Sigmoid colon (tissue), 6 donors: ENCODE measurements at regions not wholly inside any gene's neighbourhood (a gene's known extent, or its start where the extent isn't known, plus 50 kb on each side); places are given as distances from the start of the nearest gene placed in this dataset.

Experiments
- DNase-seq: peaks from one replicate; pipeline ENCODE4 v3.0.0-alpha.2; 2019
- H3K27ac ChIP-seq, 4 donors: fragments of 200-600 bp; sonication (generic); one replicate each; pipeline ENCODE4 v1.5.1; 2016 to 2019; ENCODE audit warnings: mild to moderate bottlenecking in 1 of 4
- H3K27me3 ChIP-seq, 3 donors: fragments of 200-600 bp; sonication (generic); one replicate each; pipeline ENCODE4 v1.5.1; 2019; ENCODE audit warnings: mild to moderate bottlenecking in 1 of 3
- H3K36me3 ChIP-seq, 4 donors: fragments of 200-600 bp; sonication (generic); one replicate each; pipeline ENCODE4 v1.5.1; 2016 to 2019
- H3K4me1 ChIP-seq, 4 donors: fragments of 200-600 bp; sonication (generic); one replicate each; pipeline ENCODE4 v1.5.1; 2017 to 2019
- H3K4me3 ChIP-seq, 4 donors: fragments of 200-600 bp; sonication (generic); one replicate each; pipeline ENCODE4 v1.5.1; 2017 to 2019; ENCODE audit warnings: mild to moderate bottlenecking in 2 of 4, moderate library complexity in 1 of 4
- H3K9me3 ChIP-seq, 4 donors: fragments of 200-600 bp in 3 of 4; sonication (generic) in 3 of 4; one replicate each; pipeline versions ENCODE4 v1.5.1 to v1.6.1; 2013 to 2019
- EP300 ChIP-seq, 4 donors: sonication (generic); formaldehyde crosslinking; IDR thresholded peaks; one replicate each; pipeline ENCODE4 v1.6.1; 2017; ENCODE audit warnings: antibody characterized with exemption in 4 of 4
- POLR2A ChIP-seq, 2 donors: fragments of 450-650 bp; IDR thresholded peaks; one replicate each; pipeline ENCODE4 v1.6.1; 2016; ENCODE audit warnings: antibody characterized with exemption in 2 of 2, mild to moderate bottlenecking in 2 of 2, moderate library complexity in 2 of 2
- POLR2AphosphoS5 ChIP-seq, 4 donors: sonication (generic); formaldehyde crosslinking; IDR thresholded peaks; one replicate each; pipeline ENCODE4 v1.6.1; 2017; ENCODE audit warnings: antibody characterized with exemption in 4 of 4
- WGBS, 2 donors: extraction: QIAGEN DNeasy Blood & Tissue Kit; methylation state at CpG; one replicate each; pipeline ENCODE4 v1.1.7; 2013; 5-methylcytosine and 5-hydroxymethylcytosine counted together
- intact Hi-C: fragments of 100-400 bp; cut with DNase I; formaldehyde crosslinking; loops from one replicate; pipeline ENCODE4 v1.15.1; 2023
- TF ChIP-seq, protein P1 (sequence below), 4 experiments: fragments of 450-650 bp in 3 of 4; fragments of 200-600 bp in 1 of 4; IDR thresholded peaks; one replicate each; pipeline ENCODE4 v1.5.1; 2016 to 2019; ENCODE audit warnings: antibody characterized with exemption in 4 of 4, mild to moderate bottlenecking in 3 of 4, moderate library complexity in 2 of 4
- donor health status: healthy with polysubstance abuse.
- donor health status: healthy.

DNA sequence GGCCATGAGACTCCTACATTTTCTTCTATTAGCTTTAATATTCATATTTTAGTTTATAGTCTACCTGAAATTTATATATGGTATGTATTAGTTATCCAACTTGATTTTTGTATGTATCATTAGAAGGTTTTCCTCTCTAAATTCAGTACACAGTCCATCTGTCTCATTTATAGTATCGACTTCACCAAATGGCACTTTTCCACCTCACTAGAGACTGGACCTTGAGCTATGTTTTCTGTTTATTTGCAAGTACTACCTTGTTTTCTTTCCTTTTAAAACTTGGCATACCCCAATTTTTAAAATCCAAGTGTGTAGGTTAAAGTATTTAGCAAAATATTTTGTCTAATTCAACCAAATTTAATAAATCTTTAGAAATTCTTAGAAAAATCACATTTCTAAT, 1137.5 kb downstream of the NSUN3 start:
- H3K4me1 ChIP-seq = no peaks in the 10 kb centered on the region
- peaks cover 0 to 11% (median 1%) of the 10 kb centered on the region in 4 donors for H3K9me3 ChIP-seq
- TF ChIP-seq POLR2A (IDR thresholded peaks at IDR 0.05) (no peak), POLR2AphosphoS5 (IDR thresholded peaks at IDR 0.05) (no peak), EP300 (IDR thresholded peaks at IDR 0.05) (no peak)
- H3K36me3 ChIP-seq = no peaks in the 10 kb centered on the region
- H3K27me3 ChIP-seq = no peaks in the 10 kb centered on the region
- no peak overlapping the region for H3K4me3 ChIP-seq
- H3K27ac ChIP-seq = no peak overlapping the region
- WGBS, 2 donors = 96% methylated on average over 1 of the region's 1 CpG
- no peak for DNase-seq
- intact Hi-C loops = no loop called here

DNA sequence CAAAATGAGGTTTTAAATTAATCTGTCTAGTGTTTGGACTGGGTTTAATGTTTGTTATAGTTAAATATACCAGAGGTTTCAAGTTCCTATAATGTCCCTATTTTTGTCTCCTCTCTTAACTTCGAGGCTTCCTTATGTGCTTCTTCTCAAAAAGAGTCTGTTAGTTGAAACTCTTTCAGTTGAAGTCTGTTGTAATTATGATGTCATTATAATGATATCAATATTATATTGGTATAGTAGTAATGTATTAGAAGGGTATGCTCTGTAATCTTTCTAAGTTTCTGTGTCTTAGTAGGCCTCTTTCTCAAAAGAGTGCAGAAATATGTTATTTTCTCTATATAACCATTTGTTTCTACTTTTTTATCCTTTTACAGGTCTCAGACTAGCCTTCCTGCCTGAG, 1148.0 kb downstream of the NSUN3 start:
- TF ChIP-seq POLR2AphosphoS5 (IDR thresholded peaks at IDR 0.05) (no peak), EP300 (IDR thresholded peaks at IDR 0.05) (no peak), POLR2A (IDR thresholded peaks at IDR 0.05) (no peak)
- TF ChIP-seq, protein P1, sequence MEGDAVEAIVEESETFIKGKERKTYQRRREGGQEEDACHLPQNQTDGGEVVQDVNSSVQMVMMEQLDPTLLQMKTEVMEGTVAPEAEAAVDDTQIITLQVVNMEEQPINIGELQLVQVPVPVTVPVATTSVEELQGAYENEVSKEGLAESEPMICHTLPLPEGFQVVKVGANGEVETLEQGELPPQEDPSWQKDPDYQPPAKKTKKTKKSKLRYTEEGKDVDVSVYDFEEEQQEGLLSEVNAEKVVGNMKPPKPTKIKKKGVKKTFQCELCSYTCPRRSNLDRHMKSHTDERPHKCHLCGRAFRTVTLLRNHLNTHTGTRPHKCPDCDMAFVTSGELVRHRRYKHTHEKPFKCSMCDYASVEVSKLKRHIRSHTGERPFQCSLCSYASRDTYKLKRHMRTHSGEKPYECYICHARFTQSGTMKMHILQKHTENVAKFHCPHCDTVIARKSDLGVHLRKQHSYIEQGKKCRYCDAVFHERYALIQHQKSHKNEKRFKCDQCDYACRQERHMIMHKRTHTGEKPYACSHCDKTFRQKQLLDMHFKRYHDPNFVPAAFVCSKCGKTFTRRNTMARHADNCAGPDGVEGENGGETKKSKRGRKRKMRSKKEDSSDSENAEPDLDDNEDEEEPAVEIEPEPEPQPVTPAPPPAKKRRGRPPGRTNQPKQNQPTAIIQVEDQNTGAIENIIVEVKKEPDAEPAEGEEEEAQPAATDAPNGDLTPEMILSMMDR (IDR thresholded peaks at IDR 0.05) = no peak
- H3K27ac ChIP-seq = no peak overlapping the region
- H3K27me3 ChIP-seq = no peaks in the 10 kb centered on the region
- intact Hi-C loops = no loop called here
- H3K36me3 ChIP-seq = no peaks in the 10 kb centered on the region
- H3K9me3 ChIP-seq = no peaks in the 10 kb centered on the region
- H3K4me1 ChIP-seq = peaks cover 0 to 6% (median 0%) of the 10 kb centered on the region in 4 donors
- no peak for DNase-seq
- 53 to 56% methylated on average over 1 of the region's 1 CpG for WGBS, 2 donors
- H3K4me3 ChIP-seq = no peak overlapping the region

DNA sequence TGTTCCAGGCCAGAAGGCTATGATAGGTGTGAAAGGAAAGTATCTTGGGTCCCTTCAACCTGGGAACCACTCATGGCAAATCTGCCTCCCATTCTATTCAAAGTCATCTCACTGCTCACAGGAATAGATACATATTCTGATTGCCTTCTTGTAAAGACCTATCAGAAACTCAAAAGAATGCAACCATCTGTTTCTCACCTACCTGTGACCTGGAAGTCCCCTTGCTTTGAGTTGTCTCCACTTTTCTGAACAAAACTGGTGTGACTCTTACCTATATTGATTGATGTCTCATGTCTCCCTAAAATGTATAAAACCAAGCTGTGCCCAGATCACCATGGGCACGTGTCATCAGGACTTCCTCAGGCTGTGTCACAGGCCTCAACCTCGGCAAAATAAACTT, 1149.3 kb downstream of the NSUN3 start:
- intact Hi-C loops = no loop called here
- WGBS, 2 donors = 78 to 89% methylated on average over 2 of the region's 2 CpGs
- Histone ChIP-seq H3K4me1 (peaks cover 0 to 6% (median 0%) of the 10 kb centered on the region in 4 donors), H3K27me3 (no peaks in the 10 kb centered on the region), H3K36me3 (no peaks in the 10 kb centered on the region), H3K9me3 (no peaks in the 10 kb centered on the region), H3K4me3 (no peak overlapping the region), H3K27ac (no peak overlapping the region)
- TF ChIP-seq, protein P1 (IDR thresholded peaks at IDR 0.05) = no peak
- TF ChIP-seq EP300 (IDR thresholded peaks at IDR 0.05) (no peak), POLR2A (IDR thresholded peaks at IDR 0.05) (no peak), POLR2AphosphoS5 (IDR thresholded peaks at IDR 0.05) (no peak)
- no peak for DNase-seq

DNA sequence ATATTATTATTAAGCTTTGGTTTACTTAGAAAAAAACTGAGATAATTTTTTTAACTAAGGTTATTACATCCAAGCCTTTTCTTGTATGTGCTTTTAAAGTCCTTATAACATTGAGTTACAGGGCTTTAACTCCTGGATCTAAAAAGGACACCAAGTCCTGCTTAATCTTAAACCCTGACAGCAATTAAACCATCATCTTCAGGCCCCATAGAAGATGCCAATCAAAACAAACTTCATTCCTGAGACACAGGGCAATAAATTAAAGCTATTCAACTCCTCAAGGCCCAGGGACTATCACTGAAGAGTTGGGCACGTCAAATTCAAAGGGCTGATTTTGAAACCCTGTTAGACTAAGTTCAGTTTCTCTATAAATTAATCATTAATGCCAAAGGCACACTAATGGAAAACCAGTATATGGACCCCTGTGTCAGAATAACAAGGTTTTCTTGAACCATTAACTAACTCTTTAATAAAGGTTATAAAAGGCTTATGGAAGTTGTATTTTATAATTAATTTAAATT, 1152.6 kb downstream of the NSUN3 start:
- intact Hi-C loops = no loop called here
- WGBS, 2 donors = 76 to 83% methylated on average over 1 of the region's 1 CpG
- H3K27ac ChIP-seq = no peak overlapping the region
- no peaks in the 10 kb centered on the region for H3K36me3 ChIP-seq
- H3K4me1 ChIP-seq = peaks cover 0 to 6% (median 2%) of the 10 kb centered on the region in 4 donors
- no peak for DNase-seq
- no peaks in the 10 kb centered on the region for H3K9me3 ChIP-seq
- TF ChIP-seq EP300 (IDR thresholded peaks at IDR 0.05) = no peak
- peak in 2 of 4 donors; percentile 43 to 79 for TF ChIP-seq POLR2AphosphoS5 (IDR thresholded peaks at IDR 0.05)
- H3K4me3 ChIP-seq = no peak overlapping the region
- no peaks in the 10 kb centered on the region for H3K27me3 ChIP-seq

DNA sequence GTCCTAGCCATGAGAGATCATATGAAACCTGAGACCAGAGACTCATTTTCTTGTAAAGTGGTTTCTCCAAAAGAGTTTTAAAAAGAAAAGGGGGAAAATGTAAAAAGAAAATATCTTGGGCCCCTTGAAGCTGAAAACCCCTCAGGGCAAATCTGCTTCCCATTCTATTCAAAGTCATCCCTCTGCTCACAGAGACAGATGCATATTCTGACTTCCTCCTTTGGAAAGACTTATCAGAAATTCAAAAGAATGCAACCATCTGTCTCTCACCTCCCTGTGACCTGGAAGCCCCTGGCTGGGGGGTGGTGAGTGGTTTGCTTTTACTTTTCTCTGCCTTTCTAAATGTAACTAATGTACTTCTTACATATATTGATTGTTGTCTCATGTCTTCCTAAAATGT, 1154.8 kb downstream of the NSUN3 start:
- Histone ChIP-seq H3K4me3 (no peak overlapping the region), H3K4me1 (peaks cover 0 to 6% (median 2%) of the 10 kb centered on the region in 4 donors), H3K9me3 (no peaks in the 10 kb centered on the region), H3K27me3 (no peaks in the 10 kb centered on the region), H3K36me3 (no peaks in the 10 kb centered on the region), H3K27ac (no peak overlapping the region)
- intact Hi-C loops = no loop called here
- DNase-seq = no peak
- TF ChIP-seq EP300 (IDR thresholded peaks at IDR 0.05) = no peak
- TF ChIP-seq, protein P1 (IDR thresholded peaks at IDR 0.05) = no peak
- TF ChIP-seq POLR2A (IDR thresholded peaks at IDR 0.05) = no peak
- TF ChIP-seq POLR2AphosphoS5 (IDR thresholded peaks at IDR 0.05) = no peak

DNA sequence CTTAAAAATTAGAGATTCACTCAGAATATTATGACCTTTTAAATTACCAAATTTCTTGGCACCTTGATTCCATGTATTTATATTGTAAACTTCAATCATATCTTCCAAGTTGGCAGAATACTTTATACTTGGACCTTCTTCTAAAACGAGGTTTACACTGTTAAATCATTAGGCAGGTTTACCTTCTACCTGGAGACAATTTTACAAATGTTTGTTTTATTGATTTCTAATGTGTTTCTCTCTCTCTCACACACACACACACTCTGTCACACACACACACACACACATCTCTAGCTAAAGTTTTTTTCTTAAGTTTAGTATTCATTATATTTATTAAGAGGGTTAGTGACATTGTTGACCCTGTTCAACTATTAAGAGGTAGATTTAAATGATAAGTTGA, 1155.6 kb downstream of the NSUN3 start:
- Histone ChIP-seq H3K36me3 (no peaks in the 10 kb centered on the region), H3K4me1 (peaks cover 0 to 6% (median 2%) of the 10 kb centered on the region in 4 donors), H3K27me3 (no peaks in the 10 kb centered on the region), H3K9me3 (no peaks in the 10 kb centered on the region), H3K27ac (no peak overlapping the region), H3K4me3 (no peak overlapping the region)
- TF ChIP-seq POLR2AphosphoS5 (IDR thresholded peaks at IDR 0.05) = no peak
- TF ChIP-seq EP300 (IDR thresholded peaks at IDR 0.05) = no peak
- TF ChIP-seq POLR2A (IDR thresholded peaks at IDR 0.05) = no peak
- TF ChIP-seq, protein P1 (IDR thresholded peaks at IDR 0.05) = no peak
- intact Hi-C loops = no loop called here
- 15 to 47% methylated on average over 1 of the region's 1 CpG for WGBS, 2 donors
- DNase-seq = no peak
